Colon (tissue), 2 donors: ENCODE measurements at regions not wholly inside any gene's neighbourhood (a gene's known extent, or its start where the extent isn't known, plus 50 kb on each side); places are given as distances from the start of the nearest gene placed in this dataset.

Experiments
- FAIRE-seq: peaks from 2 replicates; lab custom pipeline; 2012; peaks lifted over from hg19 to GRCh38; lab: Jason Lieb, UNC
- donor health status: control.
- donor health status: control.

DNA sequence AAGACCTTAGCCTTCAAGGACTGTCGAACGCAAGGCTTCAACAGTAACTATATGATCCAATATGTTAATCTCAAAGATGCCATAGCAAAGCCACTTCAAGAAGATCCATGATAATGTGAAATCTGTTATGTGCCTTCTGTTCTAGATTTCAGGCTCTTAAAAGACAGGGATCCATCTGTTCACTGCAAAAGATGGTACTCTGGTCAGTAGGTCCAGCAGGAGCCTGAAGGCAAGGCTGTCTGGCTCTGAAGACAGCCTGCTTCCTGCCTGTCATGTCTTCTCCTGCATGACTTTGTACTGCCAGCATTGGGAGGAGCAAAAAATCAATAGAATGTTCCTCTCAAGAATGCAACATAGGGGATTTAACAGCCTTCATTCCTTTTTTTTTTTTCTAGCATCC is 270.8 kb upstream of the PARD3B start:
- FAIRE-seq, result no peak

DNA sequence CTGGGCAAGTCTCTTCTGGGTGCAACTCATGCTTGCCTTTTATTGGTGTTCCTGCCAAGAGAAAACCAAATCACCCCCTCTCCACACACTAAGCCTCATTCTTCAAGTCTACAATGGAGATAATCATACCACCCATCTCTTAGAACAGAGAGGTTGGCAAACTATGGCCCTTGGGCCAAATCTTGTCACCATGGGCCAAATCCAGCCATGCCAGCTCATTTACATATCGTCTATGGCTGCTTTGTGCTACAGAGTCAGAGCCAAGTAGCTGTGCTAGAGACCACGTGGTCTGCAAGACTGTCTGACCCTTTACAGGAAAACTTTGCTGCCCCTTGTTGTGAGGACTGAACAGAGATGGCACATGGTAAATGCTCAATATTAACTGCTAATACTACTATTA is 270.3 kb upstream of the PARD3B start:
- FAIRE-seq, result no peak

DNA sequence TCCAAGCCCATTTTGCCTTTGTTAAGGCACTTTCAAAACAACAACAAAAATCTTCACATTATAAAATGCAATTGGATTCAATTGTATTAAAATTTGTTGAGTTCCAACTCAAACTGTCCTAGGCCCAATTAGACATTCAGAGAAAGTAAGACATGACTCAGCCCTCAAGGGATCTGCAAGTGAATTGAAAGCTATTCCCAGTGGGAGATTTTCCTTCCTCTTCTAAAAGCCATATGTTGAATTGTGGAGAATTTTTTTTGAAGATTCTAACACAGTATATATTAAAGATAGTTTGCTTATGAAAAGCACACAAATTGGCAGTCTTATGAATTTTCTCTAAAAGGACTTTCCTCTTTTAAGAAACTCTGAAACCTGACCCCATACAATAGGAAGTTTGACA is 268.0 kb upstream of the PARD3B start:
- FAIRE-seq, result no peak

DNA sequence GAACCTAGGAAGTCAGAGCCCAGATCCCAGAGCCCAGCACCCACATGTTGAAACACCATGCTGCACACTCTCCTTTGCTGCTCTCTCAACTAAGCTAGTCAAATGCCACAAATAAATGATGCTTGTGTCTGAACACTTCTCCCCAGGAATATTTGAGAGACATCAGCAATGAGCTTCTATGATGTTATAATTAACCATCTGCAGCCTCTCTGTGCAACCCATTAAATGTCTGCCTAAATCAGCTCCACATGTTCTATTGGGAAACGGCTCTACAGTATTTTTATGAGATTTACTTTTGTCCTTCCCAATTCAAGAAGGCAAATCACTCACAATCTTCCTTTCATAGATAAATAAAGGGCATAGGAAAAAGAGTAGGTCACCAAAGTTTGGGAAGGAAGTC is 266.8 kb upstream of the PARD3B start:
- FAIRE-seq, result no peak

DNA sequence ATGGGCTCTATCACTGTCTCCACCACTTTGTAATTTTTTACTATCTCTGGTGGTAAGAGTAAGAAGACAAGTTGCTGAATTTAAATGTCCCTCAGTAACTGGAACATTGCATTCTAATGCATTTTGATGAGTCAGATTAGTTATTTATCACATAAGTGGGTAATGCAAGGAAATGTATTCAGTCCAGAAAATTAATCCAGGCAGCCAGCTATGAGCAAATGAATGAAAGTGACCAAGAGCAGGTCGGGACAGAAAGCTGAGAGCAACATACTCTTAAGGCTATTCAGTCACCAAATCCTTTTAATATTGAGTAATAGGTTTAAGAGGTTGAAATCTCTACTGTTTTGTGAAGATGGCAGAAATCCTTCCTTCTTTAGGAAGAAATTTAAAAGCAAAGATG is 265.5 kb upstream of the PARD3B start:
- no peak for FAIRE-seq

DNA sequence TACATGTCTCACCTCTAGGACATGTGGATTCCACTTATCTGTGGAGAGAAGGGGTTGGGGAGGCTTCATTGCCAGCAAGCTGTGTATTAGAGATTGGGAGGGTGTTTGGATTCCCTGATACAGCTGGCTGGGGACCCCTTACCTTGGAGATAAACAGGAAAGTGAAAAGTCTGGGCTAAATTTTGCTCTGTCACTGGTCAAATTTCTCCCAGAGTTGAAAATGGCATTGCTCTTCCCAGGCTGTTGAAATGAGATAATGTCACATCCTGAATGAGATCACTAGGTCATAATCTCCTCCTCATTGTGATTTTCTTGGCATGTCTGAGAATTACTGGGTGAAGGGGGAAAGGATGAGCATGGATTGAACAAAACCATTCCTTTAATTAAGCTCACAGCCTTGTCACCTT is 265.0 kb upstream of the PARD3B start:
- no peak for FAIRE-seq

DNA sequence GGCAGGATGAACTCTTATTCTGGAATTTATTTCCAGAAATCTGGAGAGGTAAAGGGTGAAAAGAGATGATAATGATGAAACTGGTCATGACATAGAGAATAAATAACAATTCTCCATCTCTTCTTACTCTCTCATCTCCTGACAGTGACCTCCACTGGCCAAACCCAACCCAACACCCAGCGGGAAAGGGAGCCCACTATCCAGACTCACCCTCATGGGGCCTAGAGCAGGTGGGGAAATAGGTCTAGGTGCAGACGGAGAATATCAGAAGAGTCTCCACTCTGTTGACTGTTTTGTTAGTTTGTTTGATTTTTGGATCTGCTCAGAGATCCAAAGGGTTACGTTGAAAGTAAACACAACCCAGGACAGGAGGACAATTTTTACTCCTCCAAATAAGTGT is 263.2 kb upstream of the PARD3B start:
- FAIRE-seq, result no peak

DNA sequence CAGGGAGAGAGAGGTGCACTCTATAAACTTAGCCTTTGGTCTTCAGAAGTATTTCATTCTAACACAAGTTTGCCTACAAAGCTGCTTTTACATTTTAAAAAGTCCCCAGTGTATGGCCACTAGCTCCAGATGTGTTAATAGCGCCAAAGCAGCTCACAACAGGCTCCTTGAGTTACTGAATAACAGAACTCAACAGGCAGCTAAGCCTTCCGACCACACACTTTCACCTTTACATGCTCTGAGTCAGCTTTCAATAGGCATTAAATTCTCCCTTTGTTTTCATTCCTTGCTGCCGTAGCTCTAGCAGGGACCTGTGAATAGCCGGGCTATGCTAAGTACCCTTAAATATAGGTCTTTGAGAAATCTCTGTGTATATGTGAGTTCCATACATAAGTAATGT is 262.8 kb upstream of the PARD3B start:
- FAIRE-seq, result no peak

DNA sequence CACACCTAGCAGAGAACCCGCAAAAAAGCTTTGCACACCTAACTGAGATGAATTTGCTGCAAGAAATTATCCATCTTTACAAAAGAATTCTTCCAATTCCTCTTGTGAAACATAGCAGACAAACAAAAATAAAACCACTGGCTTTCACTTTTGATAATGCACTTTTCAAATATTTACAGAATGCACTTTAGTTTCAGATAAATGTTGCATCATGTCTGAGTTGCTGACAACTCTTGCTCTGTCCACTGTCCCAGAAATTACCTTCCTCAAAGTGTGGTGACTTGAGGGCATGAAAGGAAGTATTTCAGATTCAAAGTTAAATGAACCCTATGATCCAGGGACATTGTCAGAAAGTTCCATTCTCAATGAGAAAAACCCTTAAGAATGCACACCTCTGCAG is 256.2 kb upstream of the PARD3B start:
- FAIRE-seq, result no peak

DNA sequence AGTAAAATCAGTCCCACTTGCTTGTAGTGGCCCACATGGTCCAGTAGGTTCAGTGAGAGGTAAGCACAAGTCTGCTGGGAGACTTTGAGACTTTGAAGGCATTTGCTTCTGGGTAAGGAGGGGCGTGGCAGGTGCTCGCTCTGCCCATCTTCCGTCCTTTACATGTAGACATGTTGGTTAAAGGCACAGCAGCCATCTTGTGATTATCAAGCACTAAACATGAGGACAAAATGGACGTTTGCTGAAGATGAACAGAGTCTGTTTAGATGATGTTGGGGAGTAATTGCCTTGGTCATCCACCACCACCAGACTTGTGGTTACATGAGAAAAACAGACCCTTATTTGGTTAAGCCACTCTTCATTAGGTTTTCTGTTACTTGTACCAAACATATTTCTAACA is 252.8 kb upstream of the PARD3B start:
- no peak for FAIRE-seq

DNA sequence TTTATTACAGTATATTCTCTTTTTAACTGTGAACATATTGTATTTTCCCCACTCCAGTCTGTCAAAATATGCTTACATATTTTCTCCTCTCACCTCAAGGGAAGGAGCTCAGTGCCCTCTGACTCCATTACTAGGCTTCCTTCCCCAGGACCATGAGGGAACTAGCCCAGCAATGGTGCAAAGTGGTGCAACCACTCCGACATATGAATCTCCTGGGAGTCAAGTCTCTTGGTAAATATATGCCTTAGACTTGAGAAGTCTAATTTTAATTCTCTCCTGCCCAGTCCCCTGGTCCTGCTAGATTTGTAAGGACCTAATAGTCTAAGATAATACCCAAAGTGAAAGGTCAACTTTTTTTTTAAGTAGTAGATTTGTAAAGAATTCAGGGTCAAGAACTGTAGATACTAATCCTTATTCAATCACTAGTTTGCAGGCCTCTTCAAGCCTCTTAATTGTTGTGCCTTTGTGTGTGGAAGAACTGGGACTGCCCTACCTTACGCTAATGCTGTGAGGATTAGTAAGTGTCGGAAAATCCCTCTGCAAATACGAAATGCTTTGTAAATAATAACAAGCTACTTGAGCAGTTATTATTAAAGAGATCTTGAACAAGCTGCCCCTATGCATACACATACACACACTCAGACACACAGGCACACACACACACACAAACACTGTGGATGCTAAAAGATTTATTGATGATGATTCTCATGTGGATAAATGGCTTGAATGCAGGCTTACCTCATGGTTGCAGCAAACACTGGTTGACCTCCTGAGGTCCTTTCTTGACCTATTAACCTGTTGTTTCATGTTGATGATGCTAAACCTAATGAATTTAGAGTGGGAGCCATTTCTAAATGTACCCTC is 251.2 kb upstream of the PARD3B start:
- no peak for FAIRE-seq

DNA sequence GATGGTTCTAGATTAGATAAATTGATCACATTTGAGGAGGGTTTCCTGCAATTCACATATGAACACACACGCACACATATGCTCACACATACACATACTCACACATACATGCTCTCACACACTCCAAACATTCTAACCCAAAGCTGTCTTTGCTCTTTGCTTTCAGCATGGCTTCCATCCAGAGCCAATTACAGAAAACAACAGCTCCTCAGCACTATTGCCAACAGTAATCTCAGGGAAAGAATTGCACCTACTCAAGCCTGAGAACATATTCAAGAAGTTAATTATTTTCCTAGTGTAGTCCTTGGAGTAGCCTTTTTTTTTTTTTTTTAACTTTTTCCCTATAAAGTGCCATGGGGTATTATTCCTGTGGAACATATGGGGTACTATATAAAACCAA is 246.9 kb upstream of the PARD3B start:
- FAIRE-seq, result no peak

DNA sequence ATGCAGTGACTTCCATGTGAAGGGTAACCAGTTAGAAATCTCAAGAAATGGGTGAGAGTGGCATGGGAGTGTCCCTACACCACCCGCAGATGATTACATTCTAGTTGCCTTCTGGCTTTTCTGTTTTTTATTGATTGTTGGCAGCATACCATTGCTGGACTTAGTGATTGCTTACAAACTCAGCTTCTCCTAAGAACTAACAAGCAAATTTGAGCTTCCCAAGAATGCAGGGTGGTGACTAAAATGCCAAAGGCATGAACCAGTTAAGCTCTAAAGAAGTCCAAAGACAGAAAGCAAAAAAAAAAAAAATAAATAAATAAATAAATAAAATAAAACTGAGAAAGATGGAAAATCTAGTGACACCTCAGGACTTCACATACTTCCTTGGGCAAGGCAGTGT is 245.5 kb upstream of the PARD3B start:
- no peak for FAIRE-seq

DNA sequence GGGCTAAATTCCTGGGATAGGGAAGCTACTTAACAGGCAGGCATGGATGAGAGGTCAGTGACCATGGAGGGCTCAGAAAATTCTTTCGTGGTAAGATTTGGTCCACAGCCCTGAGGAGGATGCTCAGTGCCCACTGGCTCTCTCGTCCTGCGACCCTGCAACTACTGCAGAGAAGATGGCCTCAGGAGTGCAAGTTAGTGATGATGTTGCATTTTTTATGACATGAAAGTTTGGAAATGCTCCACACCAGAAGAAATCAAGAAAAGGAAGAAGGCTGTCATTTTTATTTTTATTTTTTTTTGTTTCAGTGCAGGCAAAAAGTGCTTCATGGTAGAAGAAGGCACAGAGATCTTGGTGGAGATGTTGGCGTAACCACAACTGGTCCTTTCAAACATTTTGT is 238.6 kb upstream of the PARD3B start:
- no peak for FAIRE-seq

DNA sequence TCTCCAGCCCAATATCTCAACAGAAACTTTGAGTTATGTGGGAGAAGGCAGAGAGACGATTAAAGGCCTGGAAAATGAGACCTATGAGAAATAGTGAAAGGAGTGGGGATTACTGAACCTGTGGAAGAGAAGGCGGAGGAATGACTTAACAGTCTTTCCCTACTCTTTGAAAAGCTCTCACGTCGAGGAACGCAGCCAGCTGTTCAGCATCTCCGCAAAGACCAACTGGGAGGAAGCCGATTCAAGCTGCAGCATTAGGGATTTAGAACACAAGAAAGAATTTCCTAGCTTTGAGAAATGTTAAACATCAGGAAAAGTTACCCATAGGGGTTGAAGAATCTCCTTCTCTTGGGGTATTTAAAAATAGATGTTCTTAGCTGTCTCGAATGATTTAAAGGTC is 233.2 kb upstream of the PARD3B start:
- FAIRE-seq, result no peak

DNA sequence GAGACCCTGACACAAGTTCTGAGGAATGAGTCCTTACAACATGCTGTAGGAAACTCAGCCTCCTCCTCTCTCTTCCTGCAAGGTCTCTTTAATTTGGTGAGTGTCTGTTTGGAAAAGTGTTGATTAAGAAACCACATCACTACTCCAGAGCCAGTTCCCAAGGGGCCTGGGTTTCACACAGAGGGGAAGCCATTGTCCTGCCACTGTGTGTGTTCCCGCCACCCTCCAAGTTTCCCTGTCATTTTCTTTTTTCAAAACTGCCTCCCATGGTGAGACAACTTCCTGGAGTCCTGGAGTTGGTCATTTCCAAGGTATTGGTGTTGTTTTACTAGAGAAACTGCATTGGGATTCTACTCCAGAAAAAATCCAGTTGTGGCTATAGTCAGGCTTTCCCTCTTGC is 232.0 kb upstream of the PARD3B start:
- no peak for FAIRE-seq

DNA sequence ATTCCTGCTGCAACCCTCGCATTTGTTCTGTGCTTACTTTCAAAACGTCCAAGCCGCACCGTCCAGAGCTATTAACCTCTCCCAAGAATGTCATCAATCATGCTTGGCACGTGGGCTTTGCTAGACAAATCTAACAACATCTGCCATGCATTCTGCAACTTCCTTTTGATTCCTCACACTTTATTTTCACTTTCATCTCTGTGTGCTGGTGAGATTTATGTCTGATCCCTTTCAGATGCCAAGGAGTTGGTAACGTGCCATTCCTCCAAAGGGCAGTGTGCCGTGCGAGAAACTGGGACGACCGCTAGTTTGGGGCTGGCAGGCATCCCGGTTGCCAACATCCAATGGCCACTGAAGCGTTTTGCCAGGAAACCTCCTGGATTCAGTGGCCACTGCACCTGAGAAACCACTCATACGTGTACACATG is 230.0 kb upstream of the PARD3B start:
- no peak for FAIRE-seq

DNA sequence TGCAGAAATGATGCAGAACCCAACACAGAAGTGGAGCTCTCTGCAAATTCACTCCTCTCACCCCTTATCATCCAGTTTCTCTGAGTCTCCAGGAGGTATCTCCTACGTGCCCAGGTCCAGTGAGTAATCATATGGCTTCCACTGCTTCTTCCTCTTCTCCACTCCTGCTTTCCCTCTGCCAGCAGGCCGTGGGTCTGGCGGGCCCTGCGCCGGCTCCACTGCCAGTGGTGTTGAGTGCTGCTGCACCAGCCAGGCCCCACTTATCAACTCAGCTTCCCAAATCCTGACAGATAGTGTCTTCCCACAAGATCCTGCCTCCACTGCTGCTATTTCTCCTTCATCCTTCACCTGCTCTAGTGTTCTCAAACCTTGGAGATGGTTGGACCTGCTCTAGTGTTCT is 227.6 kb upstream of the PARD3B start:
- no peak for FAIRE-seq

DNA sequence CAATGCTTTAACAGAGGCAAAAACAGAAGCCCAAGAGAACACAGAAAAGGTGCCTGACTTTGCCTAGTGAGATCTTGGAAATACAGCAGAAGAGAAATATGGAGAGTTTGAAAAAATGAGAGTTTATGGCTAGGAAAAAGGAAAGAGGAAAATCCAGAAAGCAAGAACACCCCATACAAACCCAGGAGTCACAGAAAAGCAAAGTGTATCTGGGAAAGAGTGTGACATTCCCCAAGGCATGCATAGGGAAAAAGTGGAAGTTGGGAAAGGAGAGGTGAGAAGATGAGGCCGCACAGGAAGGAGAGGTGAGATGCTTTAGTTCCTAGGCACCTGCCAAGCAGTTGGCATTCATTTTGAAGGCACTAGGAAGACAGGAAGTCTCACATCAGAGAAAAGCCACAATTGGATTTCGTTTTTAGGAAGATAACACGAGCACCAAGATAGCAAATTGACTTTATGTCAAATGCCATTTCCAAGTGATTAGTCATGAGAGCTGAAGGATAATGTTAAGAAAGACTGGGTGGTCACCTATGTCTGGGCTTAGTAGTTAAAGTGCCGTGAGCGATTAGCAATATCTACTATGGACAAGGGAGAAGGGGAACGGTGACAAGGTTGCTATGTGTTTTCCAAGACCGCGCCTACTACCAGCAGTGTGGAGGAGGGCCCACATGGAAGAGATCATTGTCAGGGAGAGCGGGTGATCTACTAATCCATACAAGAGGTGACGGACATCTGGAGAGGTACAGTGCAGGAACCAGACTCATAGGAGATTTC is 224.1 kb upstream of the PARD3B start:
- no peak for FAIRE-seq

DNA sequence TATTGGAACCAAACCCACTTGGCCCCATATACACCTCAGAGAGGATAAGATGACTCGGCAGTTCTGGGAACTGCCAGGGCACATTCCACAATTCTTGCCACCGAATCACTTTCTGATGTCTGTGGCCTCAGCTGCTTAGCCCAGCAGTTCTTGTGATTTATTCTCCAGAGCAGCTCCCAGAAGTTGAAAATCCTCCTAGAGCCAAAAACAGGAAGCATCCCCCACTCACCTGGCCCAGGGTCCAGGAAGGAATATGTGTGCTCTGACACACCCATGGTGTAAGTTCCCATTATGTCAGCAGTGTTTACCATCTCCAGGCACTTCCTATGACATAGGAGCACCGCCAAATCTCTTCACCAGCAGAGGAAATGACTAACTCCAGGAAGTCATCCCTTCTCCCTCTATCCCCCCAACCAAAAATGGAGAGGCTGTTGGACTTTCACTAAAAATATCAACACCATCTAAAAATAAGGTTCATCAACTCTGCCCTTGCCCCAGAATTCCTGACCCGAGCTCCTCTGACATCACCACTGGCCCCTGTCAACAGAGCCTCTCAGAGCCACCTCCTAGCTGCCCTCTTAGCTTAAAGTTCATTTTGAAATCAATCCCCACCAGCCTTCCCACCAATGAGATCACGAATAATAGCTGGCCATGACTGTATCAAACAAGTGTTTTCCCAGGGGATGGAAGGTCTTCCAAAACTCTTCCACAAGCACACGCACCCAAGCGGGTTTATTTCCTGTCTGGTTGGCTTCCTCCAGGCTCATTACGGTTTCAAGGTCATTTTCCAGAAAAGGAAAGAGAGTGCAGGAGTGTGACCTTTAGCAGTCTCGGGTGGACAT is 223.1 kb upstream of the PARD3B start:
- no peak for FAIRE-seq

DNA sequence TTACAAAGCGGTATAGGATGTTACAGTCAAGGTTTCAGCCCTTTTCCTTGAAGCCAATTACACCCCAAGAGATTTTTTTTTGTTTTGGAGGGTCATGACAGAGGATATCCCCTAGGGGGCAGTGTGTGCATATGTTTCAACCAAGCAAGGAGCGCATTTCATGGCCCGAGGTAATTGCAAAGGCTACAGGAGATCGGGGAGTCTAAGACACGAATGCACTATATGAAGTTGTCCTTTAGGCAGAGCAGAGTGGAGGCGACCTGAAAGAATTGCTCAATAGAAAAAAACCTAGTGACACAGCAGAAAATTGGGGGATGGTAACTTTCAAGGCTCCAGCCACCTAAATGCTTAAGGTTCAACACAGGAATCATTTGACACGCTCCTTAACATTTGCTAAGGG is 219.8 kb upstream of the PARD3B start:
- FAIRE-seq, result no peak

DNA sequence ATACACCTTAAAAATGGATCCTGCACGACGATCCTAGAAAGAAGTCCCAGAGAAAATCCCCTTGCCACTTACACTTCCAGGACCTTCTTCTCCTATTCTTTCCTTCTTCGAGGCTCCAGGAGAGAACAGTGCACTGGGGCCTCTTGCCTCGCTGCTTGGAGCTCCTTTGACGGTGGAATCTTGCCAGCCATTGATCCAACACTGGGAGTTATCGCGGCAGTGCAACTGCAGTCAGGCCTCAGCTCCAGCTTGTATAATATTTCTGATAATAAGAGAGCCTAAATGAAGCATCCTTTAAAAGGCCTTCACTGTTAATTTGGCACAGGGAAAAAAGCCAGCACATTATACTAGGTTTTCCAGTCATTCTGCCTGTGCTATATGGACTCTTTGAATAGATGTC is 216.9 kb upstream of the PARD3B start:
- no peak for FAIRE-seq

DNA sequence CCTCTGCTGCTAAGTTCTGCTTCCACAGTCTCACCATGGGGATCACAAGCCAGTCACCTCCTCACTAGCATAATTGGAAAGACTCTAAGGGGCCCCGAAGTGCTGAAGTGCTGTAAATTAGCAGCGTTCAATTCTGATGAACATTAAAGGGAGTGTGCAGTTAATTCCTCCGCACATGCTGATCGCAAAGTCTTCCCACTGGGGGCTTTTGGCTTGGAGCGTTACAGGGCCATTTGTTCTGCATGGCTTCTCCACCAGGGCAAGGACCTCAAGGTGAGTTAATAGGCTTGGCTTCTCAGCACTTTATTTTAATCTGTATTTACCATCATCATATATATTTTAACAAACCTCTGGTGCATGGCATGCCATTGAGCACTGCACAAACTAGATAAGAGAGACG is 216.3 kb upstream of the PARD3B start:
- FAIRE-seq, result no peak
